PC-3 (cell line): ENCODE measurements at regions not wholly inside any gene's neighbourhood (a gene's known extent, or its start where the extent isn't known, plus 50 kb on each side); places are given as distances from the start of the nearest gene placed in this dataset.

Experiments
- ATAC-seq: fragments of 200-7000 bp; cut with Tn5 transposase; 2 replicates; pipeline ENCODE4 v1.9.1; 2020; ENCODE audit warnings: mild to moderate bottlenecking, moderate library complexity
- BruUV-seq: library from RNA; stranded (reverse); fragments of 400-500 nt; replicated peaks from 2 replicates; lab custom pipeline; 2021; lab: Mats Ljungman, UMichigan
- CTCF ChIA-PET: fragments of 300-600 bp; sonication (Branson Sonifier 250); formaldehyde crosslinking; loops from one replicate; lab custom pipeline; 2022; ENCODE audit warnings: antibody characterized with exemption; lab: Charles Lee
- POLR2A ChIA-PET: fragments of 300-600 bp; sonication (Branson Sonifier 250); formaldehyde crosslinking; loops from one replicate; lab custom pipeline; 2022; ENCODE audit warnings: antibody characterized with exemption; ENCODE audit not compliant: unreplicated experiment; lab: Charles Lee
- DNase-seq: peaks from one replicate; pipeline ENCODE4 v3.0.0-alpha.2; 2015
- H2AFZ ChIP-seq: fragments of 300-600 bp; sonication (generic); 2 replicates; pipeline ENCODE4 v1.6.0; 2016; ENCODE audit warnings: antibody characterized with exemption, low read length
- H3F3A ChIP-seq: fragments of 300-600 bp; sonication (generic); one replicate; pipeline ENCODE4 v1.6.0; 2017; ENCODE audit warnings: antibody characterized with exemption, low read length, control low read depth, mild to moderate bottlenecking; ENCODE audit not compliant: unreplicated experiment
- H3K27ac ChIP-seq: fragments of 300-600 bp; sonication (generic); 2 replicates; pipeline ENCODE4 v1.5.1; 2016; ENCODE audit warnings: mild to moderate bottlenecking, low read length
- H3K27me3 ChIP-seq: fragments of 300-600 bp; sonication (generic); 2 replicates; pipeline ENCODE4 v1.6.1; 2016; ENCODE audit warnings: low read length, mixed read lengths
- H3K36me3 ChIP-seq: fragments of 300-600 bp; sonication (generic); 2 replicates; pipeline ENCODE4 v1.6.1; 2016; ENCODE audit warnings: low read depth, mixed run types, low read length, mixed read lengths
- H3K4me1 ChIP-seq: fragments of 300-600 bp; sonication (generic); 2 replicates; pipeline ENCODE4 v1.5.1; 2016; ENCODE audit warnings: low read length; ENCODE audit not compliant: insufficient read depth
- H3K4me2 ChIP-seq: fragments of 300-600 bp; sonication (generic); 2 replicates; pipeline ENCODE4 v1.6.0; 2016; ENCODE audit warnings: low read length
- H3K4me3 ChIP-seq: fragments of 300-600 bp; sonication (generic); 2 replicates; pipeline ENCODE4 v1.5.1; 2016; ENCODE audit warnings: mild to moderate bottlenecking, low read length, mixed read lengths
- H3K79me2 ChIP-seq: fragments of 300-600 bp; sonication (generic); 2 replicates; pipeline ENCODE4 v1.6.1; 2017; ENCODE audit warnings: low read length, mixed read lengths
- H3K9ac ChIP-seq: fragments of 300-600 bp; sonication (generic); 2 replicates; pipeline ENCODE4 v1.6.0; 2016; ENCODE audit warnings: mild to moderate bottlenecking, low read length
- H3K9me2 ChIP-seq: fragments of 300-600 bp; sonication (generic); replicated peaks from 2 replicates; pipeline ENCODE4 v1.6.1; 2016; ENCODE audit warnings: mixed run types, low read length, mixed read lengths
- H3K9me3 ChIP-seq: fragments of 300-600 bp; sonication (generic); 2 replicates; pipeline ENCODE4 v1.6.1; 2016; ENCODE audit warnings: low read length, mixed read lengths
- H4K20me1 ChIP-seq: fragments of 300-600 bp; sonication (generic); 2 replicates; pipeline ENCODE4 v1.6.1; 2016; ENCODE audit warnings: low read length, mixed read lengths
- EZH2 ChIP-seq: fragments of 300-600 bp; sonication (generic); IDR thresholded peaks from one replicate; pipeline ENCODE4 v1.6.1; 2017; ENCODE audit warnings: antibody characterized with exemption, mild to moderate bottlenecking, low read length; ENCODE audit not compliant: unreplicated experiment
- EZH2phosphoT487 ChIP-seq: fragments of 300-600 bp; sonication (generic); IDR thresholded peaks from 2 replicates; pipeline ENCODE4 v1.6.1; 2018; ENCODE audit warnings: mild to moderate bottlenecking, antibody characterized with exemption, low read length, borderline replicate concordance
- intact Hi-C: fragments of 100-400 bp; cut with micrococcal nuclease; formaldehyde crosslinking; loops from 2 replicates; pipeline ENCODE4 v1.9.0; 2023
- TF ChIP-seq, protein P1 (sequence below): fragments of 300-600 bp; sonication (generic); conservative IDR thresholded peaks from 2 replicates; pipeline ENCODE4 v1.5.1; 2017; ENCODE audit warnings: antibody characterized with exemption, low read depth, mild to moderate bottlenecking, low read length

DNA sequence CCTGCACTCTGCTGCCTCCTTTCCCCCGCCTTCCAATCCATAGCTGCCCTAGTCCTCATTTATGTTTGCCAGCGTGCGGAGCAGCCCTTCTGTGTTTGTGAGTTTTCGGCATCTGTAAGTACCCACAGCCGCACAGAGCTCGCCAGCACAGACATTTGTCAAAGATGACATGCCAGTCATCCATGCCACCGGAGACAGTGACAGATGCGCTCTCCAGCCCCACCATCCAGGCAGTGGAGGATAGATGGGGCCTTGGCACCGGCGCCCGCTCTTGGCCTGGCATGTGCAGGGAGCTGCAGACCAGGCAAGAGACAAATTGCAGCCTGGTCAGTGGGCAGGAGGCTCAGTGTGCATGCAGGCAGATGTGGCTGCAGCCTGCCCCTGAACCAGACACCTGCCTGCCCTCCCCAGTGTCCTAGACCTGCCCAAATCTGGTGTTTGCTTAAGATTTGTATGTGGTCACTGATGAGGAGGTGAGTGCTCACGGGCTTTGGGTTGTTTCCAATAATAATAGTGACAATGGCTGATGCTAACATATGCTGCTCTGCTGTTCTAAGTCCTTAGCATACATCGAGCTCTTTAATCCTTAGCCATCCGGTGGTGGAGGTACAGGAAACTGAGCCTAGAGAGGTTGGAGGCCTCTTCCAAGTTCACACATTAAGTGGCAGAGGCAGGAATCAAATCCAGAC, 78.1 kb downstream of the UNC5CL start:
- Histone ChIP-seq H3K36me3 (no peaks in the 10 kb centered on the region), H3K79me2 (no peaks in the 10 kb centered on the region), H3K9ac (peak overlapping the region; percentile 19; the same call in 1 of the 2 replicates), H3K9me3 (no peaks in the 10 kb centered on the region), H3F3A (no peaks in the 10 kb centered on the region), H3K27me3 (no peaks in the 10 kb centered on the region), H3K9me2 (no peaks in the 10 kb centered on the region), H3K4me3 (no peak overlapping the region), H2AFZ (no peak overlapping the region), H4K20me1 (no peaks in the 10 kb centered on the region), H3K4me1 (peaks cover 44% of the 10 kb centered on the region), H3K4me2 (peak overlapping the region; percentile 42), H3K27ac (peak overlapping the region; percentile 78)
- no TSS peak for BruUV-seq
- no peak for TF ChIP-seq EZH2phosphoT487
- TF ChIP-seq EZH2: no peak
- TF ChIP-seq, protein P1, sequence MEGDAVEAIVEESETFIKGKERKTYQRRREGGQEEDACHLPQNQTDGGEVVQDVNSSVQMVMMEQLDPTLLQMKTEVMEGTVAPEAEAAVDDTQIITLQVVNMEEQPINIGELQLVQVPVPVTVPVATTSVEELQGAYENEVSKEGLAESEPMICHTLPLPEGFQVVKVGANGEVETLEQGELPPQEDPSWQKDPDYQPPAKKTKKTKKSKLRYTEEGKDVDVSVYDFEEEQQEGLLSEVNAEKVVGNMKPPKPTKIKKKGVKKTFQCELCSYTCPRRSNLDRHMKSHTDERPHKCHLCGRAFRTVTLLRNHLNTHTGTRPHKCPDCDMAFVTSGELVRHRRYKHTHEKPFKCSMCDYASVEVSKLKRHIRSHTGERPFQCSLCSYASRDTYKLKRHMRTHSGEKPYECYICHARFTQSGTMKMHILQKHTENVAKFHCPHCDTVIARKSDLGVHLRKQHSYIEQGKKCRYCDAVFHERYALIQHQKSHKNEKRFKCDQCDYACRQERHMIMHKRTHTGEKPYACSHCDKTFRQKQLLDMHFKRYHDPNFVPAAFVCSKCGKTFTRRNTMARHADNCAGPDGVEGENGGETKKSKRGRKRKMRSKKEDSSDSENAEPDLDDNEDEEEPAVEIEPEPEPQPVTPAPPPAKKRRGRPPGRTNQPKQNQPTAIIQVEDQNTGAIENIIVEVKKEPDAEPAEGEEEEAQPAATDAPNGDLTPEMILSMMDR: no peak
- ChIA-PET POLR2A (no interaction called here), CTCF (no interaction called here)
- intact Hi-C loops: loop anchor here (1.0 kb wide), 1 partner anchor 54 kb away; no protein-coding TSS in a partner anchor
- ATAC-seq (peak; percentile 46), DNase-seq (peak; percentile 87)

DNA sequence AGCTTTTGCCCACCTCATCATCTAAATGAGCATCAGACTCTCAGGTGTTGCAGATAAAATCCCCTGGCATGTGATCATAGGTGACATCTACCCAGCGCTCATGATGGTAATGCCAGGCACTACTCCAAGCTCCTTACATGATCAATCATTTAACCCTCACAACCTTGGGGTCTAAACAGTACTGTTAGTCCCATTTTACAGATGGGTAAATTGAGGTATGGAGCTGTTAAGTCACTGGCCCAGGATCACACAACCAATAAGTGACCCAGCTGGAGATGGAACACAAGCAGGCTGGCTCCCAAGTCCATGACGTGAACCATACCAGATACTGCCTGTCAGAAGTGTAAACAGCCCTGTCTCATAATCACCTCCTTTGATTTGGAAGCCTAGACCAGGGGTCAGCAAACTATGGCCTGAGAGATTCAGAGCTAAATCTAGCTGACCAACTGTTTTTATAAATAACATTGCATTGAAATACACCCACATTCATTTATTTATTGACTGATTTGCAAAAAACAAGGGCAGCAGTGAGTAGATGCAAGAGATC, 79.2 kb downstream of the UNC5CL start:
- H3K9ac ChIP-seq: no peak overlapping the region
- H3K9me3 ChIP-seq: no peaks in the 10 kb centered on the region
- no peaks in the 10 kb centered on the region for H3K27me3 ChIP-seq
- H3K36me3 ChIP-seq: no peaks in the 10 kb centered on the region
- POLR2A ChIA-PET: no interaction called here
- CTCF ChIA-PET: no interaction called here
- H2AFZ ChIP-seq: no peak overlapping the region
- no peaks in the 10 kb centered on the region for H3K9me2 ChIP-seq
- no peaks in the 10 kb centered on the region for H3K79me2 ChIP-seq
- ATAC-seq: no peak
- intact Hi-C loops: no loop called here
- H3K4me2 ChIP-seq: no peak overlapping the region
- H4K20me1 ChIP-seq: no peaks in the 10 kb centered on the region
- TF ChIP-seq, protein P1: no peak
- TF ChIP-seq EZH2 (no peak), EZH2phosphoT487 (no peak)
- H3K4me3 ChIP-seq: no peak overlapping the region
- H3F3A ChIP-seq: no peaks in the 10 kb centered on the region
- DNase-seq: no peak
- peaks cover 44% of the 10 kb centered on the region for H3K4me1 ChIP-seq
- no peak overlapping the region for H3K27ac ChIP-seq
- BruUV-seq: no TSS peak

DNA sequence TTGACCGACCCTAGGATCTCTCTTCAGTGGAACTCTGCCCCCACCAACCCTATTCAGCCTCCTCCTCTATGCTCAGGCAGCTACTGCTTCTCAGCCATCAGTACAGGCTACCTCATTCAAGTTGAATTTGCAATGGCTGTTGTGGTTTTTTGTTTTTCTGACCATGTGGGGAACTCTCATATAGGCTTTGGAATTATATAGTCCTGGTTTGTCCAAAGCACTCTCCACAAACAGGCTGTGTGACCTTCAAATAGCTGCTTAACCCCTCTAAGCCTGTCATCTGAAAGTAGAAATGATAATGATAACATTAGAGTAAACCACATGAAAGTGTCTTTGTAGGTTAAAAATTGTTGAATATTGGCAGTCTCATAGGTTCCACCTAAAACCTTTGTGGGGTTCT, 80.3 kb downstream of the UNC5CL start:
- POLR2A ChIA-PET: interaction anchor here (0.5 to 0.6 kb wide), 2 partner anchors 61 to 113 kb away, joined by 6 read pairs; no protein-coding TSS in a partner anchor
- ATAC-seq (no peak), DNase-seq (no peak)
- Histone ChIP-seq H3K27me3 (no peaks in the 10 kb centered on the region), H3F3A (no peaks in the 10 kb centered on the region), H3K4me1 (peaks cover 44% of the 10 kb centered on the region), H3K4me3 (no peak overlapping the region), H3K9me2 (no peaks in the 10 kb centered on the region), H3K4me2 (no peak overlapping the region), H3K27ac (peak overlapping the region; percentile 51), H3K79me2 (no peaks in the 10 kb centered on the region), H3K9ac (no peak overlapping the region), H4K20me1 (no peaks in the 10 kb centered on the region), H3K9me3 (no peaks in the 10 kb centered on the region), H2AFZ (no peak overlapping the region), H3K36me3 (no peaks in the 10 kb centered on the region)
- intact Hi-C loops: no loop called here
- BruUV-seq: TSS peak; percentile 82
- TF ChIP-seq, protein P1: no peak
- TF ChIP-seq EZH2phosphoT487 (no peak), EZH2 (no peak)
- CTCF ChIA-PET: interaction anchor here (1.1 kb wide), 1 partner anchor 69 kb away, joined by 6 read pairs; no protein-coding TSS in a partner anchor
